ENCODE measurements at regions not wholly inside any gene's neighbourhood (a gene's known extent, or its start where the extent isn't known, plus 50 kb on each side); places are given as distances from the start of the nearest gene placed in this dataset.

GRCh38 chr4:102440498-102440897 lies 60.7 kb upstream of the NFKB1 start:
- Histone ChIP-seq H3K9ac (ENCODE audit: control insufficient read depth, extremely low read depth, insufficient read depth, low read length) (no peak overlapping the region), H3K79me2 (ENCODE audit: control insufficient read depth, insufficient read depth, low read length) (no peaks in the 10 kb centered on the region), H3K27ac (ENCODE audit: control insufficient read depth, insufficient read depth, low read length) (no peak overlapping the region), H3K27me3 (ENCODE audit: control insufficient read depth, extremely low read depth, insufficient read depth, low read length) (no peaks in the 10 kb centered on the region), H3K9me1 (ENCODE audit: control insufficient read depth, extremely low read depth, insufficient read depth, low read length) (no peaks in the 10 kb centered on the region), H4K20me1 (ENCODE audit: control insufficient read depth, extremely low read depth, insufficient read depth, low read length) (no peaks in the 10 kb centered on the region), H3K4me3 (ENCODE audit: control insufficient read depth in 2 of 3, extremely low read depth in 1 of 3, insufficient read depth in 2 of 3, low read depth in 1 of 3, low read length in 3 of 3) (no peak overlapping the region), H3K9me3 (ENCODE audit: control insufficient read depth, low read depth, low read length) (no peaks in the 10 kb centered on the region), H3K36me3 (ENCODE audit: control insufficient read depth in 2 of 2, extremely low read depth in 1 of 2, insufficient read depth in 2 of 2, low read length in 2 of 2) (no peaks in the 10 kb centered on the region), H3K4me1 (ENCODE audit: control insufficient read depth, extremely low read depth, insufficient read depth, low read length) (peaks cover 15% of the 10 kb centered on the region), H2AFZ (ENCODE audit: control insufficient read depth, low read length) (no peak overlapping the region), H3K4me2 (ENCODE audit: control insufficient read depth, extremely low read depth, insufficient read depth, low read depth, low read length) (no peak overlapping the region)
- FAIRE-seq, result no peak
- no peak for TF ChIP-seq EZH2 (IDR thresholded peaks at IDR 0.05; ENCODE audit: low read length)
- TF ChIP-seq, protein P1, sequence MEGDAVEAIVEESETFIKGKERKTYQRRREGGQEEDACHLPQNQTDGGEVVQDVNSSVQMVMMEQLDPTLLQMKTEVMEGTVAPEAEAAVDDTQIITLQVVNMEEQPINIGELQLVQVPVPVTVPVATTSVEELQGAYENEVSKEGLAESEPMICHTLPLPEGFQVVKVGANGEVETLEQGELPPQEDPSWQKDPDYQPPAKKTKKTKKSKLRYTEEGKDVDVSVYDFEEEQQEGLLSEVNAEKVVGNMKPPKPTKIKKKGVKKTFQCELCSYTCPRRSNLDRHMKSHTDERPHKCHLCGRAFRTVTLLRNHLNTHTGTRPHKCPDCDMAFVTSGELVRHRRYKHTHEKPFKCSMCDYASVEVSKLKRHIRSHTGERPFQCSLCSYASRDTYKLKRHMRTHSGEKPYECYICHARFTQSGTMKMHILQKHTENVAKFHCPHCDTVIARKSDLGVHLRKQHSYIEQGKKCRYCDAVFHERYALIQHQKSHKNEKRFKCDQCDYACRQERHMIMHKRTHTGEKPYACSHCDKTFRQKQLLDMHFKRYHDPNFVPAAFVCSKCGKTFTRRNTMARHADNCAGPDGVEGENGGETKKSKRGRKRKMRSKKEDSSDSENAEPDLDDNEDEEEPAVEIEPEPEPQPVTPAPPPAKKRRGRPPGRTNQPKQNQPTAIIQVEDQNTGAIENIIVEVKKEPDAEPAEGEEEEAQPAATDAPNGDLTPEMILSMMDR (optimal IDR thresholded peaks at IDR 0.05 in 1 of 3, IDR thresholded peaks at IDR 0.05 in 1 of 3, conservative IDR thresholded peaks at IDR 0.05 in 1 of 3; ENCODE audit: extremely low read depth in 1 of 3, insufficient read depth in 2 of 3, low read length in 3 of 3), result no peak
- dilution Hi-C loops (cut with MboI; ENCODE audit: extremely low pct_ligation_motif_present, low sequenced_read_pairs), result no loop called here
- no peak for DNase-seq (ENCODE audit: low read depth, low spot score)

- no peak overlapping the region for H3K4me3 ChIP-seq (ENCODE audit: control insufficient read depth in 2 of 3, extremely low read depth in 1 of 3, insufficient read depth in 2 of 3, low read depth in 1 of 3, low read length in 3 of 3)
- H3K27ac ChIP-seq (ENCODE audit: control insufficient read depth, insufficient read depth, low read length), result no peak overlapping the region
- H2AFZ ChIP-seq (ENCODE audit: control insufficient read depth, low read length), result no peak overlapping the region
- H4K20me1 ChIP-seq (ENCODE audit: control insufficient read depth, extremely low read depth, insufficient read depth, low read length), result no peaks in the 10 kb centered on the region
- no peaks in the 10 kb centered on the region for H3K9me1 ChIP-seq (ENCODE audit: control insufficient read depth, extremely low read depth, insufficient read depth, low read length)
- DNase-seq (ENCODE audit: low read depth, low spot score), result no peak
- dilution Hi-C loops (cut with MboI; ENCODE audit: extremely low pct_ligation_motif_present, low sequenced_read_pairs), result no loop called here
- H3K27me3 ChIP-seq (ENCODE audit: control insufficient read depth, extremely low read depth, insufficient read depth, low read length), result no peaks in the 10 kb centered on the region
- H3K36me3 ChIP-seq (ENCODE audit: control insufficient read depth in 2 of 2, extremely low read depth in 1 of 2, insufficient read depth in 2 of 2, low read length in 2 of 2), result no peaks in the 10 kb centered on the region
- TF ChIP-seq, protein P1 (optimal IDR thresholded peaks at IDR 0.05 in 1 of 3, IDR thresholded peaks at IDR 0.05 in 1 of 3, conservative IDR thresholded peaks at IDR 0.05 in 1 of 3; ENCODE audit: extremely low read depth in 1 of 3, insufficient read depth in 2 of 3, low read length in 3 of 3), result no peak
- TF ChIP-seq EZH2 (IDR thresholded peaks at IDR 0.05; ENCODE audit: low read length), result no peak
- H3K4me1 ChIP-seq (ENCODE audit: control insufficient read depth, extremely low read depth, insufficient read depth, low read length), result peaks cover 15% of the 10 kb centered on the region
- no peaks in the 10 kb centered on the region for H3K79me2 ChIP-seq (ENCODE audit: control insufficient read depth, insufficient read depth, low read length)
- no peak overlapping the region for H3K4me2 ChIP-seq (ENCODE audit: control insufficient read depth, extremely low read depth, insufficient read depth, low read depth, low read length)
- no peaks in the 10 kb centered on the region for H3K9me3 ChIP-seq (ENCODE audit: control insufficient read depth, low read depth, low read length)
- H3K9ac ChIP-seq (ENCODE audit: control insufficient read depth, extremely low read depth, insufficient read depth, low read length), result no peak overlapping the region
- no peak for FAIRE-seq
Measured at GRCh38 chr4:102441978-102442911, 58.9 kb upstream of the NFKB1 start.

All from keratinocyte (primary cell).